GM19395 (cell line): ENCODE measurements at regions not wholly inside any gene's neighbourhood (a gene's known extent, or its start where the extent isn't known, plus 50 kb on each side); places are given as distances from the start of the nearest gene placed in this dataset.

ENCODE experiments used
- ATAC-seq: cut with Tn5 transposase; IDR thresholded peaks from one replicate; pipeline ENCODE4 v1.9.1; 2021; ENCODE audit warnings: mild to moderate bottlenecking, moderate library complexity; ENCODE audit not compliant: unreplicated experiment

DNA sequence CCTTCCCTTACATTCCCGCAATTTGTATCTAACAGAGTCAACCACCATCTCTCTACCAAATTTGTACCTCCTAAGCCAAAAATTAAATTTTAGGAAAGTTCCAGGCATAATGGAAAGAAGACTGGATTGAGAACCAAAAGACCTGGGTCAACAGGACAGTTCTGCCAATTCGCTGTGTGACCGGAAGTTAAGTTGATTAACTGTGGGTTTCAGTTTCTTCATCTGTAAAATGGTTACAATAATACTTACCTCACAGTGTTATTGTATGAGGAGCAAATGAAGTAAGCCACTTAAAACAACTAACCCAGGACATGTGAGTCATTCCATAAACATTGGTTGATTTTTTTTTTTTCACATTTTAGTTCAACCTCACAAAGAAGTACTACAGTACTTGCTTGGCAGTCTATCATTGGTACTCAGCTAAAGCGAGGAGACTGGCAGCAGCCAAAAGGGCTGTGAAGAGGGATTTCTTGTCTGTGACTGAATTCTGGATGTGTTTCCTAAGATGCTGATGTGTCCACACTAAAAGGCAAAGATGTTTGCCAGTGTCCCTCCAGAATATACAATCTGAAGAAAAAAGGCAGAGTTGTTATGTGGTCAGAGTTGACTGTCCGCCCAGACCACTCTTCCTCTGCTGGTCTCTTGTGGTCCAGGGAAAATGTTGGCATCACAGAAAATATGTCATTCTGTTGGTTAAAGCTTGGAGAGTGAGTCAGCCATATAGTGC, 198.6 kb downstream of the TLE1 start:
- ATAC-seq, result no peak

DNA sequence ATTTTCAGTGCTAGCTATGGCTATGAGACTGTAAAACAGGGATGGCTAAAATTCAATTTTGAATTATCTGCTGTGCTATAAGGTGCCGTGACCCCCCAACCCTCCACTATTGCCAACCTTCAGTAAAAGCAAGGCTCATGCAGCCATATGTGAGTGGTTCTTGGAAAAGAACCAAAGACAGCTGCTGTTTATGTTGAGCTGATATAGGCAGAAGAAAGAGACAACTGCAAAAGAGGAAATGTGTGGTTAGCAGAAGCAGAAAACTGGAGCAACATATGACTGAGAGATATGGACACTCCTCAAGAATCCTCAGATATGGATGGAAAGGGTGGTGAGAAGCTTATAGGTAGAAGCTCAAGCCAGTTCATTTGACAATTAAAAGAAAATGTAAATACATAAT, 200.3 kb downstream of the TLE1 start:
- no peak for ATAC-seq

DNA sequence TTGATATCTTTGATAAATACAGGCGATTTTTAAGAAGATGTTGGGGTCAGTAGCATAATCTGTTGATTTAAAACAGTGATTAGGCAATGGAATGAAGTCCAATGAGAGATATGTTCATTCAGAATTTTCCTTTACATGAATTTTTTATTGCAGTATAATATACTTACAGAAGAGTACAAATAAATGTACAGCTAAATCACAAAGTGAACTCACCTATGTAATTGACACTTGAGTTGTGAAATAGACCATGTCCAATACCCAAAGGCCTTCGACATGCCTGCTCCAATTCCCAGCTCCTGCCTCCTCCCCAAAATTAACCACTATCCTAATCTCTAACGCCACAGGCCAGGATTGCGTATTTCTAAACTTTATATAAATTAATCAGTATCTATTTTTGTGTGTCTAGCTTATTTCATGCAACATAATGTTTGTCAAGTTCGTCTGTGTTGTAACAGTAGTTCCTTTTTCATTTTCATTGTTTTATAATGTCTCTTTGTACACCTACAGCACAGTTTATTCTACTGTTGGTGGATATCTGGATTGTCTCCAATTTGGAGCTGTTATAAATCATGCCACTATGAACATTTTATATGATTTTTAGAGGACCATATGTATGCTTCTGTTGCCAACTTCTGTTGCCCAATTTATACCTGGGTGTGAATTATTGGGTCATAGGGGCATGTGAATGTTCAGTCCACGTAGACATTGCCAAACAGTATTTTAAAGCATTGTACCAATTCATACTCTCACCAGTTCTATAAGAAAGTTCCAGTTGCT, 208.3 kb downstream of the TLE1 start:
- no peak for ATAC-seq

DNA sequence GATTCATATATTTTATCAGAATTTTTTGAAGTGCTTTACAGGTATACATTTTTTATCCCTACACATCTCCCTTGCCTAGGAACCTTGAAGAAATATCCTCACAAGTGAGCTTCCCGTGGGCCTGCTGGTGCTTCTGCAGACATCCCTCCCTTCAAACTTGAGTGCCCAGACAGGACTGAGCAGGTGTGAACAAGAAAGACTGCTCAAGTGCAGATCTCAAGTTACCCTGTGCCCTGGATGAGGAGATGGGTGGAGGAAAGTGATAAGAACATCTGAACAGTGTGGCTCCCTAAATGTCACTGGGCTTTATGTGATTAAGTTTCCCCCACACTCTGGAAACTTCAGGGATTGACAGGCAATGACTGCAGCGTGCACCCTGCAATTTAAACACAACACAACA, 209.8 kb downstream of the TLE1 start:
- ATAC-seq, result no peak

DNA sequence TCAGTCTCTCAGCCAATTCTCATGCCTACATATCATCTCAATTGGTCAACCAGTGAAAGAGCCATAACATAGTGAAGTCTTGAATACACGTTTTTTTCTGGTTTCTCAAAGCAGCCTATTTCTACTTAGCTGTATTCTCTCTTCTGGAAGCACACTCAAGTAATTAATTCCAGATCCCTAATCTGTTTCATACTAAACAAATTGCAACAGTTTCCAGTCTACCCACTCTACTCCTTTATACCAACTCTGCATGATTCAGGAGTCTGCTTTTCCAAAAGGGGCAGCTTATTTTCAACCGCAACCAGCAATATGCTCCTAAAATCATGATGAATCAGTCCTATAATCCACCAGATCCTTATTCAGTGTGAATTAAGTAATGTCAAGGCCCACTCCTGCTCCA, 211.7 kb downstream of the TLE1 start:
- ATAC-seq, result no peak

DNA sequence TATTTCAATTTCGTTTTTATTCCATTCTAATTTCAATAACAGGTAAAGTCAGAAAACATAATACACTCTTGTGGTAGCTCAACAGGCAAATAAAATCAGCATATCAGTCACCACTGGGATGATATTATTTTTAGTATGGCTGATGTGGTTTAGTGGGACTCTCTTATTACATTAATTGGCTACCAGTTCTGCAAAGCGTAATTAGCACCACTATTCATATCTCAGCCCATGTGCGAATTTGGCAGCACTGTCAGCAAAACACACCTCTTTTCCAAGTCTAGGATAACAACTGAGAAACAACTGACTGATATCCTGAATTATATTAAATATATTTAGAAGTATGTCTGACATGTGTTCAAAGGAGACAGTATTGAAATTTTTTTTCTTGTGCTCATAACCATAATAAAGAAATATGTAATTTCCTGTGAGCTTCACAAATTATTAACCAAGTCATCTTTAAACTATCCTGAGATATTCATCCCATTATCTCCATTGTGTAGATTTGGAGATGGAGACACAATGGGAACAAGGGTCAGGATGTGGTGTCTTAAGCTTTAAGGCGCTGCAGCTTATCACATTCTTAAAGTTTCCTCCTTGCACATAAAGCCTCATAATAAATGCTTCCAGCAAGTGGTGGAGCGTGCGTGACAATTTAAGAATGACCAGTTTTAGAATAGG, 212.4 kb downstream of the TLE1 start:
- ATAC-seq, result no peak

DNA sequence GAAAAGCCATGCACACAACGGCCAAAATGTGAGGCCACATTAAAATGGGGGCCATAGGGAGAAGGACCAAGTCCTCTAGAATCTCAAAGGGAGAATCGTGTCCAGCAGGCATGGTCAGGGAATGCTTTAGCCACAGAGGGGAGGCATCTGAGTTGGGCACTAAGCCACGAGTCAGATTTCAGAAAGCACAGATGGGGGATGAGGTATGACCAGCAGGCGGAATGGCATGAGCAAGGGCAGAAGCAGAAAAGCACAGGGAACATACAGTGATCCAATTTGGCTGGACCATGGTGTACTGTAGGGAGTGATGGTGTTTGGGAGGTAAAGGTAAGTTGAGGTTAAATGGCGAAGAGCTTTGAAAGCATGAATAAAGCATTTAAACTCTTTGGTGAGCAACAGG, 214.6 kb downstream of the TLE1 start:
- no peak for ATAC-seq

DNA sequence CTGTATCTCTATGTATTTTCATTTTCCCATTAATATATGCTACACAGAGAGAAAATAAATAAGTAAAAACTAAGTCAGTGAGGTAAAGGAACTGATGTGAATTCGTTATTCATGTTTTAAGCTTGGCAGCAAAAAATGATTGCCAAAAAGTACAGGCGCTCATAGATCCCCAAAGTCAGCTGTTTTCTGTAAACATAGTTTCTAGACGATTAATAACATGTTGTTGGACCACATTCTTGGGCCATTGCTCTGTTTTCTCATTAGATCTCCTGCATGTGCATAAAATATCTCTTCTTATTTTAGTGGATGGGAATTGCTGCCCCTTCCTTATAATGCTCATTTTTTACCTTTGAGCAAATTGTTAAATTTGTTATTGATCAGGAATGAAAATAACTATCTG, 215.2 kb downstream of the TLE1 start:
- ATAC-seq, result no peak

DNA sequence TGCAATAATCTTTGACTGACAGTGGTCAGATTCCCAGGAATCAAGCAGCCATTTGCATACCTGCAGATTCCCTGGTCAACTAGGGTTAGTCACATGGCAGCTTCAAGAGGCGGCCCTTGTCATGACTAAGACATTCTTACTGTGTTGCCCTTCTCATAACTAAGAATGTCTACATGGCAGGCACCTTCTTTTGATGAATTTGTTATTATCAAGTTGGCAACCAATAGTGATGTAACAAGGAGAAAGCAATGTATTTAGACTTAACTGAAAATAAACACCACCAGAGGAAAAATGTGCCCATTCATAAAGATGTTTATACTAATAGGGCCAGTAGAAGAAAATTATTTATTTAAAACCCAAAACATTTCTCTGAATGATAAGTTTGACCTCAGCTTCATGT, 215.6 kb downstream of the TLE1 start:
- no peak for ATAC-seq

DNA sequence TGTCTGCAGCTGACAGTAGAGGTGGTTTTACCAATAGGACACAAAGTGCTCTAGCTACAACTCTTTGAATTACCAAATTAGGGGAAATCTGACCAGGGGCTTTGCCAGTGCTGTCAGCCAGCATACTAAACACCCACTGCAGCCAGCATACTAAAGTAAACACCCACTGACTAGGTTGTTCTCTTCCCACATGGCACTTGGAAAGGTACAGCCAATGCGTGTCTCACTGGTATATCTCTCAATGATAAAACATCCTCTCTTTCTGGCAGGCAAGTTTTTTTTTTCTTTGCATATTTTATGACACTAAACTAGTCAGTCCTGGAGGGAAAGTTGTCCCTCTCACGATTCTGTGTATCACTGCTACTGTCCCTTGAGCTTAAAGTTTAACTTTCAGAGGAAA, 216.1 kb downstream of the TLE1 start:
- no peak for ATAC-seq

DNA sequence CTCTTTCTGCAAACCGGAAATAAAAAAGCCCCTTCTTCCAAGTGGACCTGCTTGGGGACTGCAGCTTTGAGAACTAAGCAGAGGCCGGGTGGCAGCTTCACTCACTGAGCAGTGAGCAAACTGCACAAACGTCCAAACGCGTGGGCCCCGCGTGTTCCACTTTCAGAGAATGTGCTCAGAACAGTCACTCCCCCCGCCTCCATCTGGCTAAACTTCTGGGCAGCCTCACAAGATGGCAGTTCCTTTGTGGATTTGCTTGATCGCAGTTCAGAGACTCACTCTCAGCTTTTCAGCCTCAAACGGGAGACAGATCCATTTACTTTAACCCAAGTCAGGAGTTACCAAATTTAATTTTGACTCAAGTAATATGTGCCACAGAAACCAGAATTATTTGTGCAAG, 216.6 kb downstream of the TLE1 start:
- ATAC-seq, result no peak

DNA sequence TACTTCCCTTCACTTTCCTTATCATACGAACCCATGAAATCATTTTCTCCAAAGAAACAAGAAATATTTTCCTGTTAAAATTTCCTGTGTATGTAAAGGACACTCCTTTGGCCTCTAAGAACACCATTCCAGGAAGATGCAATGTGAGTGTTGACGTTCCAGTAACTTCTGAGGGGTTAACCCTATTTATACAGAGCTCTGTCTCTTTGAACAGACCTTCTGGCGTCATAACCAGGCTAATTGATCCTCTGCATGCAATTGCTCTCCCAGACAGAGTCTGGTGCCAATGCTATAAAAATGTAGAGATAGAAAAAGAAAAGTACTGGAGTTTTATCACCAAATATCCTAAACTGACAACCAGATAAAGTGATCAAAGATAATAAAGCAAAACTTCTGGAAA, 218.5 kb downstream of the TLE1 start:
- no peak for ATAC-seq

DNA sequence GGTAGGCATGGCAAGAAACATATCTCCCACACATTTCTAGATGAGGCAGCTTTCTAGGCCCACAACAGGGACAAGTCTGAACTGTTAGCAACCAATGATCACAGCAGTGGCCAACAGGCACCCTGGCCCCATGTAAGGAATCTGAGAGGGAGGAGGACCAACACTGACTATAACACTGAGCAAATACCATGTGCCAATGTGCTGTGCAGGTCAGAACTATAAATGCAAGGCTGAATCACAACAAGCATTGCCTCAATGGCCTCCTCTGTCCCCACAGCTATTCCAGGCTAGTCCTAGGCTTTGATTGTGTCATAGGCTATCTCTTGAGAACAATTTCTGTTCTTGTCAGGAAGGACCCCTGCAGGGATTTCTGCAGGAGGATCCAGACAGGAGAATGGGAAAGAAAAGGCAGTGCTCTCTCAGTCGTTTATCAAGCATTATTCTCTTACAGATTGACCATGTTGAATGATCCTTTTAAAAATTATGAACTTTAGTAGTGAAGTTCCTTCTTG, 221.2 kb downstream of the TLE1 start:
- no peak for ATAC-seq

DNA sequence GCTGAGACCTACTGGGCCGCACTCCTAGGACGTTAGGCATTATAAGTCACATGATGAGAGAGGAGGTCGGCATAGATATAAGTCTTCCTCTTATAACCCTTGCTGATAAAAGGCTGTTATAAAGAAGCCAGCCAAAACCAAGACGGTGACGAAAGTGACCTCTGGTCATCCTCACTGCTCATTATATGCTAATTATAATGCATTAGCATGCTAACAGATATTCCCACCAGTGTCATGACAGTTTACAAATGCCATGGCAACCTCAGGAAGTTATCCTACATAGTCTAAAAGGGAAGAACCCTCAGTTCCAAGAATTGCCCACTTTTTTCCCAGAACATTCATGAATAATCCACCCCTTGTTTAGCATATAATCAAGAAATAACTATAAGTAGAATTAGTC, 222.4 kb downstream of the TLE1 start:
- no peak for ATAC-seq

DNA sequence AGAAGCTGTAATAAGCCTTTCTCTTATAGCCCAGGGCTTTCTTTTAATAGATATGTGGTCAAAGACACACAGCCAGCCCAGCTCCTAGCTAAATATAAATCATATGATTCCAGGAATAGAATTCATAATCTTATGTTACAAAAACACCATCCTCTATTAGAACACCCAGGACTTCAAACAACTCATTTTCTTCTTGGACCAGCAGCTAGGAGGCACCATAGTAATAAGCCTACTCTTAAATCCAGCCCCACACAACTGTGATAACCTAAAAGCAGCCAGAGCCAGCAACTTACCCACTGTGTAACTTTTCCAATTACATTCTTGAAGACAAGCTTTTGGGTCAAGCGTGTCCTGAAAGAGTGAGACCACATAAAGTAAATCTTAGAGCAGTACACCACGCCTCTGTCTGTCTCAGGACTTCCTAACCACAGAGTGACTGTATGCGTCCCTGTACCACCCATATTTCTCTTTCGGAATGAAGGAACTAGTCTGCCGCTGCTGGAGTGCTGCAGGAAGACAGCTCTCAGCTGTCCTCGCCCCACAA, 223.8 kb downstream of the TLE1 start:
- no peak for ATAC-seq

DNA sequence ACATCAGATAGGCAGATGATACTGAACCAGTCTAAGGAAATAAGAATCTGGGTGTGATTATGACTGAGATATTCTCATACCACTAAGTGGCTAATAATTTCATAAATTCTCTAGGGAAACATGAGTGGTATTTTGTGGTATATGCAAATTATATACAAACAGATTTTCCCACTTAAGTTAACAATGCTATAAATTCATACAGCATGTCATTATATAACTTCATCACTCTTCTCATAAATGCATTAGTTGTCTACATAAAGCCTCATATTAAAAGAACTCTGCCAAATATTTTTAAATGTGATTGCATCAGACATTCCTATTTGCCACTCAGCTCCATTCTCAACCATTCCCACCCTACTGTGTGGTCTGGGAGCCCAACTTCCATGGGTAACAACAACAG, 226.5 kb downstream of the TLE1 start:
- ATAC-seq, result no peak

DNA sequence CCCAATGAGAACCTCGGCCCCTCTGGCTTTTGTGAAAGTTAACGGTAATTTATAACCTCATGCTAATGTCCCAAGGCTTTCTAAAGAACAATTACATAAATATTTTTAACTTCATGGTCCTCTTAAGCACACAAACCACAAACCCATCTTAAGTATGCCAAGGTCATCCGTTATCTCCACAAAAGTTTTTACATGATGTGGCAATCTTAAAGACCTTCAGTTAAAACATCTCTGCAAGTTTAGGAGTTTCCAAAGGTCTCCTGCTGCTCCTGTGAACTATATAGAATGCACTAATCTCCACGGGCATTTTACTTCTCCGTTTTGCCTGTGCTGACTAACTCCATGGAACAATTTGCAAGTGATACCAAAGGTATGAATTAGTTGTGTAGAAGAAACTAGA, 228.2 kb downstream of the TLE1 start:
- no peak for ATAC-seq

DNA sequence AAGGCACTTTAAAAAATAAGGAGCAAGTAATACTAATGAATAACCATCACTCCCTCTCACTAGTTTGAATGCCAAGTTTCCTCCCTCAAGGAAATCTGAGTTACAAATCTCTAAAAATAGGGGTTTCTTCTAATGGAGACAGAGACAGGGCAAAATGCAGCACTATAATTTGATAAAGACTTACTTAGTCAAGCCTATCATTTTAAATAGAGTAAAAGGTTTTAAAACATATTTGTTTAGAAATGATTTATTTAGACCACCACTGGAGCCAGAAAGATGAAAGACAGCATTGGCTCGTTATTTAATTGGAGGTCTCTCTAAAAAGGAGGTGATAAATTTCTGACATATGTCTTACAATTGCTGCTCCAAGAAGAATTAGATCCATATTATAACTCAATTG, 228.7 kb downstream of the TLE1 start:
- no peak for ATAC-seq

DNA sequence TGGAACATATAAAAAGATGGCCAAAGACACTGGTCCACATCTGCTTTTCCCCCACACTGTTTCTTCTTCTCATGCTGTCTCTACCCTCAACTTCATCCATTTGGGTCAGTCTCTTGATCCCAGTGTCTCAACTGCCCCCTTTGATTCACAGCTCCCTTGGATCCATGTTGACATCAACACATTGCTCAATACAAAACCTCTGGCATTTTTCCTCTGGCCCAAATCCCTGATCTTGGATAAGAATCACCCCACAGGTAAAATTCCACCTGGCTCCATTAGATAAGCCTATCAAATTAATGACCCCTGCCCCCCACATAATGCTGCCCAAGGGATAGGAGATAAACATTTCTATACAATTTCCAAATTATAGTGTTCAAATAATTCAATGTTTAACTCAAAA, 229.8 kb downstream of the TLE1 start:
- ATAC-seq, result no peak

DNA sequence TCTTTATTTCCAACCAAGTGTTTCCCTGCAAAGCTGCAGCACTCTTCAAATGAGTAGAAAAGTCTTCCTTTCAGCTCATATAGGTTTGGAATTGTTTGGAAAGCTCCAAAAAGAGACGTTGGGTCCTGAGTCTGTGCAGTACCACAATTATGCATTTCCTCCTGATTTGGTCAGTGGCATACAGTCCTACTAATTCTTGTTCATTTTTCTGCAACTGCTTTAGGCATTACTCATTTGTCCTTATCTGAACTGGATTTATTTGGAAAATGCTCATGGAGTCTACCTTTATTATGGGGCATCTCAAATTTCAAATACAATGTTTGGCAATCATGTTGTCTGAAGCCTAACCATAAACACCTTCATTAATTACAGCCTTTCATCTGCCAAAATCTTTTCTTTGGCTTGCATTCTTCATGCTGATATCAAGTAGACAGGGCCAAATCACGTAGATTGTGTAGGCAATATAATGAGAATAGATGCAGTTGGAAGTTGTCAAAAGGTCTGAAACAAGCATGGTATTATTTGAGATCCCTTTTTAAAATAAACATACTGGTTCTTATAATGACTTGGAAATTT, 232.8 kb downstream of the TLE1 start:
- no peak for ATAC-seq
